H1 (cell line): ENCODE measurements at regions not wholly inside any gene's neighbourhood (a gene's known extent, or its start where the extent isn't known, plus 50 kb on each side); places are given as distances from the start of the nearest gene placed in this dataset.

Experiments used
- CTCF ChIA-PET: fragments of 300-600 bp; sonication (Branson Sonifier 250); formaldehyde crosslinking; loops from one replicate; lab custom pipeline; 2021; ENCODE audit not compliant: partially characterized antibody; lab: Charles Lee
- POLR2A ChIA-PET: fragments of 300-600 bp; sonication (Branson Sonifier 250); formaldehyde crosslinking; loops from one replicate; lab custom pipeline; 2021; ENCODE audit warnings: inconsistent platforms; ENCODE audit not compliant: partially characterized antibody; lab: Charles Lee
- DNase-seq, 2 experiments: peaks; one replicate each; pipeline versions ENCODE4 v3.0.0 to v3.0.0-alpha.2; 2010 to 2022; ENCODE audit warnings: low spot score in 2 of 2, low read depth in 1 of 2, mixed read lengths in 1 of 2
- FAIRE-seq: peaks from 2 replicates; lab custom pipeline; 2011; peaks lifted over from hg19 to GRCh38; lab: Jason Lieb, UNC
- H2AFZ ChIP-seq: 2 replicates; pipeline ENCODE4 v1.8.1; 2012; ENCODE audit warnings: low read length, inconsistent platforms
- H2AK5ac ChIP-seq: 2 replicates; pipeline ENCODE4 v1.6.1; 2013; ENCODE audit warnings: low read depth, low read length
- H2BK120ac ChIP-seq: replicated peaks from 2 replicates; pipeline ENCODE3; 2013; ENCODE audit warnings: low read depth, low read length, inconsistent platforms
- H2BK12ac ChIP-seq: 2 replicates; pipeline ENCODE4 v1.6.1; 2013; ENCODE audit warnings: low read depth, low read length
- H2BK15ac ChIP-seq: 2 replicates; pipeline ENCODE4 v1.6.1; 2013; ENCODE audit warnings: low read length
- H2BK20ac ChIP-seq: 2 replicates; pipeline ENCODE4 v1.6.1; 2013; ENCODE audit warnings: low read length
- H2BK5ac ChIP-seq: 2 replicates; pipeline ENCODE4 v1.6.1; 2013; ENCODE audit warnings: low read depth, low read length
- H3K14ac ChIP-seq: 2 replicates; pipeline ENCODE4 v1.6.1; 2013; ENCODE audit warnings: inconsistent platforms; ENCODE audit not compliant: insufficient read length
- H3K18ac ChIP-seq: 2 replicates; pipeline ENCODE4 v1.6.1; 2013; ENCODE audit warnings: low read length; ENCODE audit errors: extremely low read depth
- H3K23ac ChIP-seq: 2 replicates; pipeline ENCODE4 v1.6.1; 2013; ENCODE audit warnings: inconsistent platforms; ENCODE audit not compliant: insufficient read length
- H3K23me2 ChIP-seq: 2 replicates; pipeline ENCODE4 v1.6.1; 2013; ENCODE audit warnings: low read depth, low read length
- H3K27ac ChIP-seq: 2 replicates; pipeline ENCODE4 v1.6.1; 2011; ENCODE audit warnings: low read depth, low read length, inconsistent platforms
- H3K27me3 ChIP-seq, 4 experiments: replicated peaks in 1 of 4; 1 replicate in 1 of 4; 2 replicates in 3 of 4; pipeline versions ENCODE4 v1.6.1 to v1.8.1; 2011 to 2013; ENCODE audit warnings: low read length in 3 of 4, mild to moderate bottlenecking in 3 of 4, inconsistent platforms in 2 of 4, mixed read lengths in 2 of 4, moderate library complexity in 1 of 4; ENCODE audit not compliant: control insufficient read depth in 3 of 4, insufficient read depth in 3 of 4; ENCODE audit errors: extremely low read depth in 1 of 4
- H3K36me3 ChIP-seq, 4 experiments: 2 replicates each; pipeline versions ENCODE4 v1.6.1 to v1.8.1; 2011 to 2013; ENCODE audit warnings: mild to moderate bottlenecking in 4 of 4, low read length in 3 of 4, moderate library complexity in 2 of 4, control low read depth in 1 of 4, inconsistent platforms in 1 of 4; ENCODE audit not compliant: insufficient read depth in 4 of 4, control insufficient read depth in 2 of 4
- H3K4ac ChIP-seq: replicated peaks from 2 replicates; pipeline ENCODE3; 2013; ENCODE audit warnings: low read length, low read depth, mixed read lengths, inconsistent platforms; ENCODE audit not compliant: insufficient read length
- H3K4me1 ChIP-seq, 4 experiments: replicated peaks in 1 of 4; 1 replicate in 1 of 4; 2 replicates in 3 of 4; pipeline versions ENCODE4 v1.6.1 to v1.8.1; 2011 to 2013; ENCODE audit warnings: low read length in 3 of 4, inconsistent platforms in 2 of 4, mixed read lengths in 1 of 4; ENCODE audit not compliant: insufficient read depth in 4 of 4, control insufficient read depth in 3 of 4
- H3K4me2 ChIP-seq, 2 experiments: 2 replicates each; pipeline versions ENCODE4 v1.6.1 to v1.8.1; 2011 to 2013; ENCODE audit warnings: low read depth in 2 of 2, low read length in 2 of 2, control low read depth in 1 of 2, inconsistent platforms in 1 of 2, mild to moderate bottlenecking in 1 of 2; ENCODE audit not compliant: insufficient read depth in 1 of 2
- H3K4me3 ChIP-seq, 4 experiments: fragments of 200-600, 300-600 bp in 1 of 4; sonication (generic), shearing (Covaris generic), sonication (Bioruptor Twin) in 1 of 4; 2 replicates each; pipeline versions ENCODE4 v1.5.1 to v1.8.1; 2011 to 2016; ENCODE audit warnings: low read length in 4 of 4, low read depth in 3 of 4, control low read depth in 2 of 4, inconsistent platforms in 2 of 4, mild to moderate bottlenecking in 2 of 4, mixed read lengths in 1 of 4, moderate library complexity in 1 of 4; ENCODE audit not compliant: insufficient read depth in 2 of 4; ENCODE audit errors: extremely low read depth in 1 of 4
- H3K56ac ChIP-seq: replicated peaks from 2 replicates; pipeline ENCODE3; 2013; ENCODE audit warnings: low read depth, mild to moderate bottlenecking, mixed read lengths, low read length, inconsistent platforms; ENCODE audit not compliant: insufficient read length
- H3K79me1 ChIP-seq: 2 replicates; pipeline ENCODE4 v1.6.1; 2013; ENCODE audit warnings: low read depth, low read length, control low read depth
- H3K79me2 ChIP-seq, 2 experiments: 2 replicates each; pipeline versions ENCODE4 v1.6.1 to v1.8.1; 2012 to 2013; ENCODE audit warnings: low read length in 2 of 2, mild to moderate bottlenecking in 2 of 2, inconsistent platforms in 1 of 2; ENCODE audit not compliant: insufficient read depth in 2 of 2, control insufficient read depth in 1 of 2
- H3K9ac ChIP-seq, 4 experiments: replicated peaks in 1 of 4; 1 replicate in 1 of 4; 2 replicates in 3 of 4; pipeline versions ENCODE4 v1.6.1 to v1.8.1; 2011 to 2013; ENCODE audit warnings: low read depth in 3 of 4, low read length in 3 of 4, control low read depth in 2 of 4, mild to moderate bottlenecking in 2 of 4, moderate library complexity in 2 of 4, inconsistent platforms in 1 of 4; ENCODE audit errors: extremely low read depth in 1 of 4
- H3K9me3 ChIP-seq, 2 experiments: 2 replicates each; pipeline versions ENCODE4 v1.6.1 to v1.8.1; 2012 to 2013; ENCODE audit warnings: mild to moderate bottlenecking in 2 of 2, moderate library complexity in 2 of 2, control low read depth in 1 of 2, inconsistent platforms in 1 of 2, low read depth in 1 of 2, low read length in 1 of 2, mixed read lengths in 1 of 2; ENCODE audit not compliant: insufficient read depth in 2 of 2
- H4K20me1 ChIP-seq, 2 experiments: replicated peaks in 1 of 2; 2 replicates each; pipeline versions ENCODE3 to v1.8.1; 2011 to 2013; ENCODE audit warnings: inconsistent platforms in 2 of 2, low read length in 2 of 2, mild to moderate bottlenecking in 1 of 2; ENCODE audit not compliant: insufficient read depth in 2 of 2, control insufficient read depth in 1 of 2
- H4K5ac ChIP-seq: 2 replicates; pipeline ENCODE4 v1.6.1; 2013; ENCODE audit warnings: low read length, low read depth, mixed read lengths, inconsistent platforms; ENCODE audit not compliant: insufficient read length
- H4K8ac ChIP-seq: 2 replicates; pipeline ENCODE4 v1.8.0; 2013; ENCODE audit warnings: mild to moderate bottlenecking, moderate library complexity, low read length, inconsistent platforms; ENCODE audit not compliant: insufficient read depth; ENCODE audit errors: extremely low read depth
- H4K91ac ChIP-seq: replicated peaks from 2 replicates; pipeline ENCODE3; 2013; ENCODE audit warnings: low read length, mixed read lengths, inconsistent platforms; ENCODE audit not compliant: insufficient read length
- CHD1 ChIP-seq: IDR thresholded peaks from 2 replicates; pipeline ENCODE4 v1.6.1; 2012; ENCODE audit warnings: low read depth, low read length, improper control_type of control experiment
- CREB1 ChIP-seq: IDR thresholded peaks from 2 replicates; pipeline ENCODE4 v1.6.1; 2012; ENCODE audit warnings: inconsistent platforms
- E2F6 ChIP-seq: IDR thresholded peaks from 2 replicates; pipeline ENCODE4 v1.6.1; 2012; ENCODE audit warnings: inconsistent platforms
- EP300 ChIP-seq, 2 experiments: IDR thresholded peaks; 1 replicate in 1 of 2; 2 replicates in 1 of 2; pipeline ENCODE4 v1.6.1; 2011 to 2012; ENCODE audit warnings: low read depth in 2 of 2, low read length in 2 of 2, mild to moderate bottlenecking in 2 of 2, borderline replicate concordance in 1 of 2, inconsistent platforms in 1 of 2, moderate library complexity in 1 of 2
- HDAC2 ChIP-seq, 2 experiments: fragments of 300-600 bp in 1 of 2; sonication (generic) in 1 of 2; IDR thresholded peaks; 2 replicates each; pipeline ENCODE4 v1.6.1; 2011 to 2012; ENCODE audit warnings: low read depth in 2 of 2, low read length in 2 of 2, mild to moderate bottlenecking in 2 of 2, moderate library complexity in 2 of 2, borderline replicate concordance in 1 of 2, inconsistent platforms in 1 of 2
- JUND ChIP-seq: IDR thresholded peaks from 2 replicates; pipeline ENCODE4 v1.6.1; 2011; ENCODE audit warnings: mild to moderate bottlenecking, improper control_type of control experiment, low read length
- KDM4A ChIP-seq: IDR thresholded peaks from one replicate; pipeline ENCODE4 v1.7.1; 2012; ENCODE audit warnings: low read depth, mild to moderate bottlenecking, moderate library complexity, low read length, inconsistent platforms; ENCODE audit not compliant: severe bottlenecking
- NRF1 ChIP-seq: IDR thresholded peaks from 2 replicates; pipeline ENCODE4 v1.6.1; 2011; ENCODE audit warnings: mild to moderate bottlenecking, low read depth, low read length, improper control_type of control experiment
- PHF8 ChIP-seq: fragments of 200-600 bp; sonication (generic); conservative IDR thresholded peaks from 2 replicates; pipeline ENCODE4 v1.7.1; 2012; ENCODE audit warnings: low read depth, mild to moderate bottlenecking, inconsistent platforms, low read length, moderate library complexity
- RNF2 ChIP-seq: fragments of 200-900, 300-1000 bp; sonication (generic); IDR thresholded peaks from 2 replicates; pipeline ENCODE4 v1.7.1; 2016; ENCODE audit warnings: borderline replicate concordance, low read depth, mild to moderate bottlenecking, antibody characterized with exemption, low read length; ENCODE audit not compliant: poor library complexity, severe bottlenecking; ENCODE audit errors: missing control alignments
- TEAD4 ChIP-seq: IDR thresholded peaks from 2 replicates; pipeline ENCODE4 v1.6.1; 2012; ENCODE audit warnings: low read depth, low read length, inconsistent platforms, mixed read lengths
- ZNF274 ChIP-seq: IDR thresholded peaks from 2 replicates; pipeline ENCODE4 v1.7.0; 2012; ENCODE audit warnings: low read length, borderline replicate concordance; ENCODE audit errors: extremely low read depth
- WGBS, 2 experiments: shearing (Covaris generic) in 1 of 2; methylation state at CpG; one replicate each; pipeline versions ENCODE4 v1.1.6 to v1.1.7; 2013 to 2015; ENCODE audit warnings: low lambda C conversion rate in 2 of 2, mixed read lengths in 2 of 2, inconsistent platforms in 1 of 2, low coverage in 1 of 2, missing lambda C conversion rate in 1 of 2; ENCODE audit not compliant: insufficient replicate concordance in 2 of 2, insufficient coverage in 1 of 2, insufficient read length in 1 of 2; ENCODE audit errors: extremely low coverage in 1 of 2, missing lambda C conversion rate in 1 of 2; 5-methylcytosine and 5-hydroxymethylcytosine counted together

GRCh38 chr6:113629975-113630737, 227.0 kb upstream of the MARCKS start:
- Histone ChIP-seq H3K9me3 (no peaks in the 10 kb centered on the region), H3K27ac (no peak overlapping the region), H2BK12ac (no peak overlapping the region), H2BK20ac (no peak overlapping the region), H3K14ac (no peak overlapping the region), H4K91ac (no peak overlapping the region), H3K79me1 (no peaks in the 10 kb centered on the region), H2BK120ac (no peak overlapping the region), H2AK5ac (no peak overlapping the region), H3K18ac (no peak overlapping the region), H3K79me2 (no peaks in the 10 kb centered on the region), H3K36me3 (no peaks in the 10 kb centered on the region), H3K4me1 (peaks cover 0 to 3% (median 0%) of the 10 kb centered on the region in 4 experiments; a peak in 2 of 7 replicates), H3K23me2 (no peaks in the 10 kb centered on the region), H2BK5ac (no peak overlapping the region), H3K23ac (no peak overlapping the region), H4K8ac (no peak overlapping the region), H3K56ac (no peak overlapping the region), H3K27me3 (peaks cover 0 to 2% (median 0%) of the 10 kb centered on the region in 4 experiments; a peak in 2 of 7 replicates), H2AFZ (no peak overlapping the region), H3K9ac (no peak overlapping the region), H2BK15ac (no peak overlapping the region), H3K4me2 (no peak overlapping the region), H4K20me1 (no peaks in the 10 kb centered on the region), H3K4me3 (no peak overlapping the region), H3K4ac (no peak overlapping the region), H4K5ac (no peak overlapping the region)
- 83% methylated on average over 1 of the region's 1 CpG; no CpG with 5 or more reads in 1 of the 2 experiments for WGBS, 2 experiments
- FAIRE-seq = no peak
- ChIA-PET POLR2A (no interaction called here), CTCF (interaction anchor here (0.5 kb wide), 1 partner anchor 173 kb away, joined by 3 read pairs; no protein-coding TSS in a partner anchor)
- no peak for DNase-seq
- TF ChIP-seq HDAC2 (IDR thresholded peaks at IDR 0.05; ENCODE audit: borderline replicate concordance in 1 of 2, low read depth in 2 of 2, low read length in 2 of 2) (no peak), RNF2 (no peak), EP300 (IDR thresholded peaks at IDR 0.05; ENCODE audit: borderline replicate concordance in 1 of 2, low read depth in 2 of 2, low read length in 2 of 2) (no peak), NRF1 (no peak), CREB1 (no peak), E2F6 (no peak), ZNF274 (no peak), CHD1 (no peak), PHF8 (no peak), KDM4A (no peak), JUND (no peak), TEAD4 (no peak)
